SK-N-SH (cell line): ENCODE measurements at regions not wholly inside any gene's neighbourhood (a gene's known extent, or its start where the extent isn't known, plus 50 kb on each side); places are given as distances from the start of the nearest gene placed in this dataset.

ENCODE experiments used
- FOXM1 ChIP-seq: IDR thresholded peaks from 2 replicates; pipeline ENCODE4 v1.4.0; 2012; ENCODE audit warnings: low read depth, mild to moderate bottlenecking
- POLR2AphosphoS5 ChIP-seq: IDR thresholded peaks from 2 replicates; pipeline ENCODE4 v1.6.1; 2012; ENCODE audit warnings: low read depth, low read length
- YY1 ChIP-seq: IDR thresholded peaks from 2 replicates; pipeline ENCODE4 v1.4.0; 2012; ENCODE audit warnings: low read depth, mild to moderate bottlenecking
- TF ChIP-seq, protein P1 (sequence below): IDR thresholded peaks from 2 replicates; pipeline ENCODE4 v1.4.0; 2012; ENCODE audit warnings: low read depth, borderline replicate concordance
- TF ChIP-seq, protein P2 (sequence below): fragments of 200-600 bp; sonication (generic); IDR thresholded peaks from 2 replicates; pipeline ENCODE4 v1.6.1; 2017; ENCODE audit warnings: antibody characterized with exemption, mild to moderate bottlenecking, moderate library complexity
- TF ChIP-seq, protein P3 (sequence below): fragments of 150-350 bp; IDR thresholded peaks from 2 replicates; pipeline ENCODE4 v1.6.1; 2017; ENCODE audit warnings: antibody characterized with exemption, low read length, low read depth, borderline replicate concordance

DNA sequence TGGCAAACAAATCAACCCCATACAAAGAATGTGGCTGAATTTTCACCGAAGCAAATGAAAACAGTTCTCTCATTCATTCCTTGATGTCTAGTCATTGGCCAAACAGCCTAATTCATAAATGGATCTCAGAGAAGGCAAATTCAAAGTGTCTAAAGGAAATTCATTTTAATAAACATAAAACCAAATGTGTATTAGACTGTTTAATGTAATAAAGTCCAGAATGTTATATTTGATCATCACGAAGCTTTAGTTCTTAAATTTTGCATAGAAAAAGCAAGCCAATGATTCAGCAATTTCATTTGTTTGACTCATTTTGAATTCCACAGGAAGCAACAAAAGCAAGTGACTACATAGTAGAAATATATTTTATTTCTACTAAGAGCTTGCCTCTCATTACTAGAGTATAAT is 379.2 kb upstream of the ADAMTS5 start:
- TF ChIP-seq, protein P1, sequence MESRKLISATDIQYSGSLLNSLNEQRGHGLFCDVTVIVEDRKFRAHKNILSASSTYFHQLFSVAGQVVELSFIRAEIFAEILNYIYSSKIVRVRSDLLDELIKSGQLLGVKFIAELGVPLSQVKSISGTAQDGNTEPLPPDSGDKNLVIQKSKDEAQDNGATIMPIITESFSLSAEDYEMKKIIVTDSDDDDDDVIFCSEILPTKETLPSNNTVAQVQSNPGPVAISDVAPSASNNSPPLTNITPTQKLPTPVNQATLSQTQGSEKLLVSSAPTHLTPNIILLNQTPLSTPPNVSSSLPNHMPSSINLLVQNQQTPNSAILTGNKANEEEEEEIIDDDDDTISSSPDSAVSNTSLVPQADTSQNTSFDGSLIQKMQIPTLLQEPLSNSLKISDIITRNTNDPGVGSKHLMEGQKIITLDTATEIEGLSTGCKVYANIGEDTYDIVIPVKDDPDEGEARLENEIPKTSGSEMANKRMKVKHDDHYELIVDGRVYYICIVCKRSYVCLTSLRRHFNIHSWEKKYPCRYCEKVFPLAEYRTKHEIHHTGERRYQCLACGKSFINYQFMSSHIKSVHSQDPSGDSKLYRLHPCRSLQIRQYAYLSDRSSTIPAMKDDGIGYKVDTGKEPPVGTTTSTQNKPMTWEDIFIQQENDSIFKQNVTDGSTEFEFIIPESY: no peak
- TF ChIP-seq YY1 (no peak), POLR2AphosphoS5 (no peak), FOXM1 (no peak)
- TF ChIP-seq, protein P2, sequence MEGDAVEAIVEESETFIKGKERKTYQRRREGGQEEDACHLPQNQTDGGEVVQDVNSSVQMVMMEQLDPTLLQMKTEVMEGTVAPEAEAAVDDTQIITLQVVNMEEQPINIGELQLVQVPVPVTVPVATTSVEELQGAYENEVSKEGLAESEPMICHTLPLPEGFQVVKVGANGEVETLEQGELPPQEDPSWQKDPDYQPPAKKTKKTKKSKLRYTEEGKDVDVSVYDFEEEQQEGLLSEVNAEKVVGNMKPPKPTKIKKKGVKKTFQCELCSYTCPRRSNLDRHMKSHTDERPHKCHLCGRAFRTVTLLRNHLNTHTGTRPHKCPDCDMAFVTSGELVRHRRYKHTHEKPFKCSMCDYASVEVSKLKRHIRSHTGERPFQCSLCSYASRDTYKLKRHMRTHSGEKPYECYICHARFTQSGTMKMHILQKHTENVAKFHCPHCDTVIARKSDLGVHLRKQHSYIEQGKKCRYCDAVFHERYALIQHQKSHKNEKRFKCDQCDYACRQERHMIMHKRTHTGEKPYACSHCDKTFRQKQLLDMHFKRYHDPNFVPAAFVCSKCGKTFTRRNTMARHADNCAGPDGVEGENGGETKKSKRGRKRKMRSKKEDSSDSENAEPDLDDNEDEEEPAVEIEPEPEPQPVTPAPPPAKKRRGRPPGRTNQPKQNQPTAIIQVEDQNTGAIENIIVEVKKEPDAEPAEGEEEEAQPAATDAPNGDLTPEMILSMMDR: no peak
- TF ChIP-seq, protein P3, sequence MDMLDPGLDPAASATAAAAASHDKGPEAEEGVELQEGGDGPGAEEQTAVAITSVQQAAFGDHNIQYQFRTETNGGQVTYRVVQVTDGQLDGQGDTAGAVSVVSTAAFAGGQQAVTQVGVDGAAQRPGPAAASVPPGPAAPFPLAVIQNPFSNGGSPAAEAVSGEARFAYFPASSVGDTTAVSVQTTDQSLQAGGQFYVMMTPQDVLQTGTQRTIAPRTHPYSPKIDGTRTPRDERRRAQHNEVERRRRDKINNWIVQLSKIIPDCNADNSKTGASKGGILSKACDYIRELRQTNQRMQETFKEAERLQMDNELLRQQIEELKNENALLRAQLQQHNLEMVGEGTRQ: no peak
